ENCODE measurements at regions not wholly inside any gene's neighbourhood (a gene's known extent, or its start where the extent isn't known, plus 50 kb on each side); places are given as distances from the start of the nearest gene placed in this dataset.

DNA sequence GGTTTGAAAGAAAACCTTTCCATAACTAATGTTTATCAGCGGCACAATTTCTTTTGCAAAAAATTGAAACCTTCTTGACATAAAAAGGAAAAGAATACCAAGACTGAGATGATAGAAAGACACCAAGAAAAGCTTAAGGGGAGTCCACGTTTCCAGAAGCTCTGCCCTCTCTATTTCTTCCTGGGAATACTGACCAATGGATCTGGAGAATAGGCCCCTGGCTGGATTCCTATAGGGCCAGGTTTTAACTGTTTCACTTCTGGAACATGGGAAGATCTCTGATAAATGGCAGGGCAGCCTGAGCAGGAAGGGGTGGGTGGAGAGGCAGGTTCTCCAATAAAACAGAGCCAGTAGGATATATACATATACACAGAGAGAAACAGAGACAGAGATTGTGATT is 413.4 kb upstream of the JARID2 start:
- DNase-seq = no peak

- no peak for DNase-seq
Observed at GRCh38 chr6:14834851-14835530, 410.9 kb upstream of the JARID2 start.

DNA sequence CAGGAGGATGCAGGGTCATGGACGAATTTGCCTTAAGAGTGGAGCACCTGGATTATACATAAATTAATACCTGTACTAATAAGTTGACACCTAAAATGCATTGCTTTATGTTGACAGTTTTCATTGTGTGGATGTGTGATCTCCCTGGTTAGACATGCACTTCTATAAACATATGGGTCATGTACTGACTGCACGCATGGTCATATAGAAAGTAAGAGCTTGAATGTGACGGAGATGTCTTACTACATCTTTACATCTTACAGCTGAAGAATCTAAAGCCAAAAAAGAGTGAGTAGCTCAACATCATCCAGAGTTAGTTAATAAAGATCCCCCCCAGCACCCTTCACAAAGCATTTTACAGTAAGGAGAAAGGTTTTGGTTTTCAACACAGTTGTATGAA is 408.4 kb upstream of the JARID2 start:
- no peak for DNase-seq

GRCh38 chr6:14838133-14838583 is 407.7 kb upstream of the JARID2 start:
- no peak for DNase-seq

DNA sequence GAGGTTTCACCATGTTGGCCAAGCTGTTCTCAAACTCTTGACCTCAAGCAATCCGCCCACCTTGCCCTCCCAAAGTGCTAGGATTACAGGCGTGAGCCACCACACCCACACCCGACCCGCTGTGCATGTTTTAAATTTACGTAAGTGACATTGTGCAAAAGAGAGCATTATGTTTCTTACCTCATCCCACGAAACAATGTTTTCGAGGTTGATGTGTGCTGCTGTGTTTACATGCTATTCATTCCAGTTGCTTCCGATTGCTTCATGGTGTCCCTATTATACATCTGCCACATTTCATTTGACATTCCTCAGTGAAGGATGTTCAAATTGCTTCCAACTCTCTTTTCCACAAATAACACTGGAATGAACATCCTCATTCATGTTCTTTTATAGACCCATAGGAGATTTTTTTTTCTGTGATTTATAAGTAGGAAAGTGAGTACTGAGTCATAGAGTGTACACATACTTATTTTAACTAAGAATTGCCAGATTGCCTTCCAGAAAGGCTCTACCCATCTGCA is 403.9 kb upstream of the JARID2 start:
- no peak for DNase-seq

DNA sequence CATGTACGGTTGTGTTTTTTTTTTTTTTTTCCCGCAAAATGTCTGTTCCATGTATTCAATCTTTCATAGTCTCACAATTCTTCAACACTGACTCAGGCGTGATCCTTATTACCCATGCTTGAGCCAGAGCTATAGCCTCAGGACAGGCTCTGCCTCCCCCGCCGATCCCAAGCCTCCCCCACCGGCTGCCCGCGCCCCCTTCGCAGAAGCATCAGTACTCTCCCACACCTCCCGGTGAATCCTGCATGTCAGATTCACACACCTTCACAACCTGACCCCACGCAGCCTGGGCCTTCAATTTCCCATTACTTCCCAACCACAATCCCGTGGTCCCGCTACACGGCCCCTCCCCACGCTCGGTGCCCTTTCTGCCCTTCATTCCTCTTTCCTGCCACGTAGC is 401.5 kb upstream of the JARID2 start:
- no peak for DNase-seq

DNA sequence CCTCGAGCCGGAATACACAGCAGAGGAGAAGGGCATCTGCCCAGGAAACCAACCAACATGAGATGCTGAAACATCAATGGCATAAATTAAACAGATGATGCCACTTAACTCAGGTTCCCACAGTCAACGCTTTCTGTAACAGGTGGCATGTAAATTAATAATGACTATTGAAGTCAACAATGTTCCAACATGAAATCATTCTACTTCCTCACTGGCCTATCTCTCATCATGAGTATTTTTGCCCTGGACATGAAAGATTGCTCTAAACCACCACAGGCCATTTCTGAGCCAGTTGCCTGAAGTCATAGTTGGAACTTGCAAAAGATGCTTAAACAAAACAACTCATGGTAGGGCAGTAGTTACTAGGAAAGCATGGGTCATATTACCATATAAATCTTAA is 397.9 kb upstream of the JARID2 start:
- DNase-seq = no peak

GRCh38 chr6:14849185-14849584 is 396.7 kb upstream of the JARID2 start:
- no peak for DNase-seq

GRCh38 chr6:14851281-14851680 is 394.6 kb upstream of the JARID2 start:
- no peak for DNase-seq

GRCh38 chr6:14852375-14852774 is 393.5 kb upstream of the JARID2 start:
- no peak for DNase-seq

- no peak for DNase-seq
Observed at GRCh38 chr6:14856177-14856576, 389.7 kb upstream of the JARID2 start.

DNA sequence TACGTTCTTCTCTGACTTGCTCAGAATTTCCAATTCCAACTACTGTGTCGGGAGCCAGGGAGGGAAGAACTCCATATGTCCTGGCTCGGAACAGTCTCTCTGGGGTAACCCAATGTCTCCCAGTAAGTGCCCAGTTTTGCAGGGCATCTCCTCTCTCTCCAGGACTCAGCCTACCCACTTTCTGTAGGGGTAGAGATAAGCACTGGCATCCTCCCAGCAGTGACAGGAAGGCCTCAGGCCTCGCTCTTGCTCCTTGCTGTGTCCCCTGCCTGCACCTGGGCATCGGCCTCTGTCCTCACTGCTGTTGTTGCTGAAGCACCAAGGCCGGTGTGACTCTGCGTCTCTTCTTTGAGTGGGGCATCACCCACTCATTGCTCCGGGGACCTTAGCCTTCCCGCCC is 388.9 kb upstream of the JARID2 start:
- DNase-seq = no peak

- peak; percentile 63 for DNase-seq
Observed at GRCh38 chr6:14857501-14857900, 388.4 kb upstream of the JARID2 start.

- DNase-seq = no peak
Observed at GRCh38 chr6:14858808-14859207, 387.1 kb upstream of the JARID2 start.

- DNase-seq = no peak
Observed at GRCh38 chr6:14860774-14861173, 385.1 kb upstream of the JARID2 start.

DNA sequence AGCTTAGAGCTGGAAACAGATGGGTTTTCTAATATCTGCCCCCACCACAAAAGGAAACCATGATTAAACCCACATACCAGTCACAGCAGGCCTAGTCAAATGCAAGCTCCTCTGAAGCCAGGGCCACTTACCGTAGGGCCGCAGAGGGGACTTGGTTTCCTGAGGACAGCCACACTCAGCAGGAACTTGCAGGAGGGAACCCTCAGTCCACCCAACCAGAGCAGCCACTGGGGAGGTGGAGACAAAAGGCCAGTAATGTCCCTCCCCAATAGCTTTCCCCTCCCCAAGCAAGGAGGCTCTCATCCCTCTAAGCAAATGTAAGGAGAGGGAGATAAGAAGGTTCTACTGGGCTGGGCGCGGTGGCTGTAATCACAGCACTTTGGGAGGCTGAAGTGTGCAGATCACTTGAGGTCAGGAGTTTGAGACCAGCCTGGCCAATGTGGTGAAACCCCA is 384.4 kb upstream of the JARID2 start:
- DNase-seq = no peak

GRCh38 chr6:14862845-14863244 is 383.0 kb upstream of the JARID2 start:
- DNase-seq = no peak

DNA sequence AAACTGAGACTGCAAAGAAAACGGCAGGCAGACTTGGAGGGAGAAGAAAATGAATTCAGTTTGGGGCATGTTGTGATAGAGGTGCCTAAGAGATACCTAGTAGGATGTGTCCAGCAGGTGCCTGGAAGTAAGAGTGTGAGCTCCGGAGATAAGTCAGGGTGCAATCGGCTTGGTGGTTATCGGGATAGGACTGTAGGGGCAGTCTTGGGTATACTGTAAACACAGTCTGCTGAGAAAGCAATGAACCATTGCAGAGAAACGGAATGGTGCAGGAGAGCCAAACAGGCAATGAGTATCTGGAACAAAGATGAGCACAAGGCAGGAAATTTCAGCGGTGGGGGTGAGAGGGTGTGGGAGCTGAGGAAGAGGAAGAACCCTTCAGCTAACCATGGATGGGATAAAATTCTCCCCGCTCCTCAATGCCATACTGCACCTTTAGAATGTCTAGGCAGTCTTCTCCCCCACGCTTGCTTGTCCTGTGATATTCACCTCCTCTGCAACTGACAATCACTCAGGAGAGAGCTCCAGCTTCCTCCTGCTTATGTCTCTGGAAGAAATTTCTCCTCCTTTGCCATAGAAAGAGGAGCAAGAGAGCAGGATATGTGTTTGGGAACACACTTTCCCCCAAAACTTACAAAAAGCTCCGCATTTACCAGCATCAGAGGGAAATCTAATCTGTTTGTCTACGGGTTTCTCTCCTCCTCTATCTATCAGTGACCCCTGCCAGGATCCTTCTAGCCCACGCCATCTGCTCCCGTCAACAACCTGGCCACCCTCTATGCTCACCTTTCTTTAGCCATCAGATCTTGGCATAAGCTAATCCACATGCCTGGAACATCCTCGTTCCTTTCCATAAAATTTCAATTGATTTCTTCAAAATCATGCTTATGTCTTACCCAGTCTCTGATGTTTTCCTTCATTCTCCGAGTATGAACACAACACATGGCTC is 381.7 kb upstream of the JARID2 start:
- no peak for DNase-seq

DNA sequence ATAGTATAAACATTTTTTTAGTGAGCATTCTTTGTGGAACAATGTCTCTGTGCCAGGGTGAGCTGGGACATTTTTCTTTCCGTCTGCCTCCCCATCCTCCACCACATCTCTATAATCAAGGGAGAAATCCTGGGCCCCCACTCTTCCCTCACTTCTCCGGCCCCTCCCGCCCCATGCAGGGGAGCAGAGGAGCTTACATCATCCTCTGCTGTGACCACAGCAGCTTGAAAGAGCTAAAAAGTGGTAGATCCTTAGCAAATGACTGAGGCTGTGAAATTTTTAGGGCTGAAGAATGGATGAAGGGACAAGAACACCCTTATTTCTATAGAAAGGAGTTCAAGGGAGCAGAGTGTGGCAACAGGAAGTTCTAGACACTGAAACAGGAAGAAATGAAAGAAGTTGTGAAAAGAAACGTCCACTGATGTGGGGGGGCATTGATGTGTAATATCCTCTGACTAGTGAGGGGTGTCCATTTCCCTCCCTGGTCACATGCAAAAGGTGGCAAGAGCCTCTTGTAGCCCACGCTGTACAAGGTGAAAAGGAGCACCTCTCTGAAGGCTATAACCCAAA is 380.3 kb upstream of the JARID2 start:
- DNase-seq = no peak

- DNase-seq = no peak
Observed at GRCh38 chr6:14867802-14868201, 378.1 kb upstream of the JARID2 start.

DNA sequence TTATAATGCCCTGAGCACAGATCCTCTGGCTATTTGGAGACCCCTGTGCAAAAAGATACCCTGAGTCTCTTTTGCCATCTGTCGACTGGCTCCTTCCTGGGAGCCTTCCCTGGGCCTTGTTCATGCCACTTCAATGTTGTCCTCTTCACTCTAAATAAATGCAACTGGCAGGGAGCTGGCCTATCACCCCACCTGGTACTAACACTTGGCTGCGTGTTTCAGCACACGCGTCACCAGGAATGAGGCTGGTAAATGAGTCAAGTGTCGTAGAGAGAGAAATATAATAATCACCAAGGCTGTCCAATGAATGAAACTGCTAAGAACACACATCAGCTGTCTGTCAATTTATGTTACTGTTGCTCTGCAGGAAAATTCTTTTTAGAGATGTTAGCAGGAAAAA is 374.6 kb upstream of the JARID2 start:
- DNase-seq = no peak

DNA sequence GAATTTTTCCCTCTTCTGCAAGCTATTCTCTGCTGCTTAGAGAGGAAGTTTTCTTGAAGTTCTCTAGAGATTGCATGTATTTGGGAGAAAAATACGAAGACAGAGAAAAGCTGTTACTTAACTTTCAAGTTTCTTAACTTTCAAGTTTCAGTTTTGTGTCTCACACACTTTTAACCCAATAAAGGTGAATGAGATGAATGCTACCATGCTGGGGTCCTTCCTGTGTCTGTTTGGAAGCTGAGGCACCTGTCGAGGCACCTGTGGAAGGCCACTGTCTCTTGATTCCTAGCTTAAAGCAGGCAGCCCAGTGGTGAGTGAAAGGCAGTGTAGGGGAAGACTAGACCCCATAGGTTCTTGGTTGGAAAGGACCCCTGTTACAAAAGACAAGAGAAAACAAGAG is 372.8 kb upstream of the JARID2 start:
- no peak for DNase-seq

DNA sequence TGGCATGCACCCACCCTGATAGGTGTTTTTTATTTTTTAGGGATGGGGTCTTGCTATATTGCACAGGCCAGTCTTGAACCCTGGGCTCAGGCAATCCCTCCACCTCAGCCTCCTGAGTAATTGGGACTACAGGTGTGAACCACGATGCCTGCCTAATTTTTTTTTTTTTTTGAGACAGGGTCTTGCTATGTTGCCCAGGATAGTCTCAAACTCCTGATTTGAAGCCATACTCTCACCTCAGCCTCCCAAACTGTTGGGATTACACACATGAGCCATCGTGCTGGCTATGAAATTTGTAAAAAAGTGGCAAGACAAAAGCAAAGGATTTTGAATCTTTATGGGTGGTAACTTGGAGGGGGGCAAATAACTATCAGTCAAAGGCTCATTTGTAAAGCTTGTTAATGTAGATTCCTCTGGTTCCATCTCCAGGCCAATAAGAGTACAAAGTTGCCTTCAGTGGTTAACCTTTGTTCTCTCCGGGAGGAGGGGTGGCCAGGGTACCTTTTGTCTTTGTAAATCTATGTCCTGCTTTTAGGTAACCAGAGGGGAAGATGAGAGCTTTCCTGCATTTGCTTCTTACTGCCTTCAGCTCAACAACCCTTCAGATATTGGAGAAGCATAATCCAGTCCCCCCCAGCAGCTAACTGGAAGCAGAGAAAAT is 372.0 kb upstream of the JARID2 start:
- DNase-seq = no peak
